ENCODE measurements at regions not wholly inside any gene's neighbourhood (a gene's known extent, or its start where the extent isn't known, plus 50 kb on each side); places are given as distances from the start of the nearest gene placed in this dataset.

DNA sequence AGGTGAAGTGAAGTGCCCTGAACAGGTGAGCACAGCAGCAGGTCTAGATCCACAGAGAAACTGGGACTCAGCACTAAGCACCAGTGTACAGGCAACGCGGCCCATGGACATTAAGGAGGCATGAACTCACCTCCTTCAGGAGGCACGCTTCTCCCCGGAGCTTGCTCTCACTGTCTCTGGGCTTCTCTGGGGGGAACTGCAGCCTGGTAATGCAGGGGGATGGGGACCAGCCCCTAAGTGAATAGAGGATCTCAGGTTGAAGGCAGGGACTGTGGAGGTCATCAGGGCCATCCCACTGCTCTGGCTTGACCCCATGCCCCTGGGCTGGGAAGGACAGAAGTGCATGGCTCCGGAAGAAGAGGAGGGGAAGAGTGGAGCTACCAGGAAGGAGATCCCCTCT lies 495.6 kb upstream of the B3GAT1 start:
- Histone ChIP-seq H3K9ac (replicated peaks in 1 of 4; ENCODE audit: extremely low read depth in 1 of 4, low read depth in 3 of 4, low read length in 3 of 4) (no peak overlapping the region), H4K91ac (replicated peaks; ENCODE audit: insufficient read length, low read length) (no peak overlapping the region), H4K5ac (ENCODE audit: insufficient read length, low read depth, low read length) (no peak overlapping the region), H2BK20ac (ENCODE audit: low read length) (no peak overlapping the region), H3K4ac (replicated peaks; ENCODE audit: insufficient read length, low read depth, low read length) (no peak overlapping the region), H2BK5ac (ENCODE audit: low read depth, low read length) (no peak overlapping the region), H3K27me3 (replicated peaks in 1 of 4; ENCODE audit: control insufficient read depth in 3 of 4, extremely low read depth in 1 of 4, insufficient read depth in 3 of 4, low read length in 3 of 4) (no peaks in the 10 kb centered on the region; a peak in 1 of 7 replicates), H2BK15ac (ENCODE audit: low read length) (no peak overlapping the region), H3K27ac (ENCODE audit: low read depth, low read length) (no peak overlapping the region), H3K9me3 (ENCODE audit: insufficient read depth in 2 of 2, low read depth in 1 of 2, low read length in 1 of 2) (no peaks in the 10 kb centered on the region), H4K20me1 (replicated peaks in 1 of 2; ENCODE audit: control insufficient read depth in 1 of 2, insufficient read depth in 2 of 2, low read length in 2 of 2) (no peaks in the 10 kb centered on the region), H2AK5ac (ENCODE audit: low read depth, low read length) (no peak overlapping the region), H2BK120ac (replicated peaks; ENCODE audit: low read depth, low read length) (no peak overlapping the region), H2AFZ (ENCODE audit: low read length) (no peak overlapping the region), H2BK12ac (ENCODE audit: low read depth, low read length) (no peak overlapping the region), H3K4me2 (ENCODE audit: insufficient read depth in 1 of 2, low read depth in 2 of 2, low read length in 2 of 2) (no peak overlapping the region), H3K23ac (ENCODE audit: insufficient read length) (no peak overlapping the region), H3K23me2 (ENCODE audit: low read depth, low read length) (no peaks in the 10 kb centered on the region), H3K18ac (ENCODE audit: extremely low read depth, low read length) (no peak overlapping the region), H4K8ac (ENCODE audit: extremely low read depth, insufficient read depth, low read length) (no peak overlapping the region), H3K36me3 (ENCODE audit: control insufficient read depth in 2 of 4, insufficient read depth in 4 of 4, low read length in 3 of 4) (no peaks in the 10 kb centered on the region), H3K79me2 (ENCODE audit: control insufficient read depth in 1 of 2, insufficient read depth in 2 of 2, low read length in 2 of 2) (no peaks in the 10 kb centered on the region), H3K4me1 (replicated peaks in 1 of 4; ENCODE audit: control insufficient read depth in 3 of 4, insufficient read depth in 4 of 4, low read length in 3 of 4) (no peaks in the 10 kb centered on the region), H3K79me1 (ENCODE audit: low read depth, low read length) (no peaks in the 10 kb centered on the region), H3K14ac (ENCODE audit: insufficient read length) (no peak overlapping the region), H3K4me3 (ENCODE audit: extremely low read depth in 1 of 4, insufficient read depth in 2 of 4, low read depth in 3 of 4, low read length in 4 of 4) (no peak overlapping the region), H3K56ac (replicated peaks; ENCODE audit: insufficient read length, low read depth, low read length) (no peak overlapping the region)
- ChIA-PET CTCF (ENCODE audit: partially characterized antibody) (no interaction called here), POLR2A (ENCODE audit: partially characterized antibody) (no interaction called here)
- no peak for DNase-seq (ENCODE audit: low read depth in 1 of 2, low spot score in 2 of 2)
- no peak for FAIRE-seq
- WGBS, 2 experiments (ENCODE audit: extremely low coverage in 1 of 2, insufficient coverage in 1 of 2, insufficient read length in 1 of 2, insufficient replicate concordance in 2 of 2, low coverage in 1 of 2, low lambda C conversion rate in 2 of 2, missing lambda C conversion rate in 1 of 2), result 93% methylated on average over 5 of the region's 5 CpGs; no CpG with 5 or more reads in 1 of the 2 experiments
- TF ChIP-seq SIX5 (IDR thresholded peaks at IDR 0.05; ENCODE audit: low read depth, low read length) (no peak), EGR1 (IDR thresholded peaks at IDR 0.05; ENCODE audit: borderline replicate concordance, low read depth, low read length) (no peak), ATF3 (IDR thresholded peaks at IDR 0.05; ENCODE audit: insufficient read depth, low read depth, low read length) (no peak), JUN (IDR thresholded peaks at IDR 0.05; ENCODE audit: low read depth, low read length) (no peak), SP1 (IDR thresholded peaks at IDR 0.05; ENCODE audit: low read depth, low read length) (no peak), RAD21 (IDR thresholded peaks at IDR 0.05 in 1 of 2, conservative IDR thresholded peaks at IDR 0.05 in 1 of 2; ENCODE audit: low read depth in 2 of 2, low read length in 2 of 2) (no peak), TAF7 (optimal IDR thresholded peaks at IDR 0.05; ENCODE audit: borderline replicate concordance, low read depth, low read length) (no peak)
